SH-SY5Y (cell line): ENCODE measurements at regions not wholly inside any gene's neighbourhood (a gene's known extent, or its start where the extent isn't known, plus 50 kb on each side); places are given as distances from the start of the nearest gene placed in this dataset.

Source experiments
- GATA2 ChIP-seq: IDR thresholded peaks from 2 replicates; pipeline ENCODE4 v1.6.1; 2011; ENCODE audit warnings: mild to moderate bottlenecking, low read depth, low read length
- GATA3 ChIP-seq: IDR thresholded peaks from 2 replicates; pipeline ENCODE4 v1.6.1; 2011; ENCODE audit warnings: low read depth, mild to moderate bottlenecking, low read length, moderate library complexity

- no peak for TF ChIP-seq GATA3
- no peak for TF ChIP-seq GATA2
Observed at GRCh38 chr10:109740436-109740835, 182.9 kb downstream of the XPNPEP1 start.

DNA sequence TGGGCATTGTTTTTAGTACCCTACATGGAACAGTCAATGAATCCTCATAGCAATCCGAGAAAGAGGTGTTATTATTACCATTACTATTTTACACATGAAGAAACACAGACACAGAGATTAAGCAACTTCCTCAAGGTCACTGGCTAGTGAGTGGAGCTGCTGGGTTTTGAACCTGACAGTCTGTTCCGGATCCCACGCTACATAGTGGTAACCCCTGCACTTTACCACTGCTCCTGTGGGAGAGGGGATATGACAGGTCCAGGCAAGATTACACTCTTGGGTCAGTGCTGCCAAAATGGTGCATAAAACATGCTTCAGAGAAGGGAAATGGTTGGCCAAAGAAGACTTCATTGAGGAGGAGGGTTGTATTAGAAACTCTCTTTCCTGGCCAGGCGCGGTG is 185.7 kb downstream of the XPNPEP1 start:
- no peak for TF ChIP-seq GATA2
- no peak for TF ChIP-seq GATA3

- no peak for TF ChIP-seq GATA2
- TF ChIP-seq GATA3: no peak
Observed at GRCh38 chr10:109737009-109737408, 186.3 kb downstream of the XPNPEP1 start.

- TF ChIP-seq GATA2: no peak
- no peak for TF ChIP-seq GATA3
Observed at GRCh38 chr10:109735776-109736175, 187.5 kb downstream of the XPNPEP1 start.

GRCh38 chr10:109732254-109732965 is 190.9 kb downstream of the XPNPEP1 start:
- TF ChIP-seq GATA3 (no peak), GATA2 (no peak)

GRCh38 chr10:109727436-109727835 is 195.9 kb downstream of the XPNPEP1 start:
- TF ChIP-seq GATA3 (no peak), GATA2 (no peak)

GRCh38 chr10:109726473-109726872 is 196.8 kb downstream of the XPNPEP1 start:
- no peak for TF ChIP-seq GATA3
- no peak for TF ChIP-seq GATA2

- TF ChIP-seq GATA2 (no peak), GATA3 (no peak)
Observed at GRCh38 chr10:109723305-109723704, 200.0 kb downstream of the XPNPEP1 start.

DNA sequence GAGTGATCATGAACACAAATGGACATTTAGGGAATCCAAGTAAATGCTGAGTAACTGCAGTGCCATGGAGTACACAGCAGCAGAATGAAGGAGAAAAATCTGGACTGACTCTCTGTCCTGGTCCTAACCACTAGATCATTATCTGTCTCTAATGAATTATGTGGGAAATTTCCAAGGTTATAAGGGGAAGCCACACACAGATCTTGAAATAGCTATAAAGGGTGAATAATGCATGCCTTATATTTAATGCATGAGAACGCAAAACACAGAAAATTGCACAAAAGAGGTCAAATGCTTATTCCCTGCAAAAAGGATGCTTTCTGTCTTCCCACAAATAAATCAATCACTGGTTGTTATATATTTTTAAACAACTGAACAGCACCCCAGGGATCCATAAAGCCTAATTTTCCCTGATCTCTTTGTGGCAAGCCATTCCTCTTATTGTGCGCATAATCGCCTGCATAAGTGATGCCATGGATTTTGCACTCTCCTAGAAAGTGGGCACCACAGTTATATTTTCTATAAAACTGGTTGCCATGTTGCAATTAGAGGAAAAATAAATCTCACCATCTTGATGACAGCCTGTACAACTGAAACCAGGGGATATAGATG is 201.8 kb downstream of the XPNPEP1 start:
- TF ChIP-seq GATA3: peak; percentile 50
- peak; percentile 31; the same call in 1 of the 2 replicates for TF ChIP-seq GATA2

GRCh38 chr10:109706026-109706560 is 217.2 kb downstream of the XPNPEP1 start:
- TF ChIP-seq GATA3 (no peak), GATA2 (no peak)

DNA sequence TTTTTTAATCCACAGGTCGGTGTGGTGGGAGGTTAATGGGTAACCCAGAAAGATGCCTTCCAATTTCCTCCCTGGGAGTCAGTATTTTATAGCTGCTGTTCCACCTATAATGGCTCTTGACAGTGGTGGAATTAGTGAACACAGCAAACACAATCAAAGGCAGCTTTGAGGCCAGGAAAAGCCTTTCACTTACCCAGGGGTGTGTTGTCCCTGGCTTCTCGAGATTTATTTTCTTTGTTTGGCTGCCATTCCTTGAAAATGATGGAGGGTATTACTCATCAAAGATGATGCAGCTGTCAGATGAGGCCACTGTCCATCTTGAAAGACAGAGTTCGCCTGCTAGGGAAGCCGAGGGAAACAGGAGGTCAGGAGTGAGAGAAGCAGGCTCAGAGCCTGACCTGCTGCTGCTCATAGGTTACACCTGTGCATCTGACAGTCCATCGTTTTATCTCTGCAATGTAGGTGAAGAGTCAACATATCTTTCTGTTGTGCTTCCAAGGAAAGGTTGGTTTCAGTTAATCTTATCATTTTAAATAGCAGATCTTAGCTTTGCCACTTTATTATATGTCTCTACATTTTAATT is 221.6 kb downstream of the XPNPEP1 start:
- TF ChIP-seq GATA3: no peak
- TF ChIP-seq GATA2: no peak

DNA sequence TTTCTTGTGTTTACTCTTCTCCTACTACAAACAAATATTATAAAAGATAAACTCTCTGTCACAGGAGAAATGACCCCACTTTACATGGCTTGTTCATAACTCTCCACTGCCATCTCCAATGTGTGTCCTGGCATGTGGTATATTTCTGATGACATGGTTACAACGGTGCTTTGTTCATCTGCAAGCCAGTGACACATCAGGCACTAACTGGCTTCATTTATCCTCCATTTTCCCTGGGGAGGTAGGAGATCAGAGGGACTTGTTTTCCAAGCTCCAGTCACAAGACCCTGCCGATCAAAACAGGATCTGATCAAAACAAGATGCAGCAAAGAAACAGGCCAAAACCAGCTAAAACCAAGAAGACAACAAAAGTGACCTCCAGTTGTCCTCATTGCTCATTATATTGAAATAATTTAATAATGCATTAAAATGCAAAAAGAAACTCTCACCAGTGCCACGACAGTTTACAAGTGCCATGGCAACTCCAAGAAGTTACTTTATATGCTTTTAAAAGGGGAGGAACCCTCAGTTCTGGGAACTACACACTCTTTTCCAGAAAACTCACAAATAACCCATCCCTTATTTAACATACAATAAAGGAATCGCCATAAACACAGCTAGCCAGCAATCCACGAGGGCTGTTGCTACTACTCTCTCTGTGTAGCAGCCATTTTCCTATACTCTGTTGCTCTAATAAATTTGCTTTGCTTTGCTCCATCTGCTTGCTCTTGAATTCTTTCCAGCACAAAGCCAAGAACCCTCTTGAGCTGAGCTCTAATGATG is 224.2 kb downstream of the XPNPEP1 start:
- no peak for TF ChIP-seq GATA3
- no peak for TF ChIP-seq GATA2

DNA sequence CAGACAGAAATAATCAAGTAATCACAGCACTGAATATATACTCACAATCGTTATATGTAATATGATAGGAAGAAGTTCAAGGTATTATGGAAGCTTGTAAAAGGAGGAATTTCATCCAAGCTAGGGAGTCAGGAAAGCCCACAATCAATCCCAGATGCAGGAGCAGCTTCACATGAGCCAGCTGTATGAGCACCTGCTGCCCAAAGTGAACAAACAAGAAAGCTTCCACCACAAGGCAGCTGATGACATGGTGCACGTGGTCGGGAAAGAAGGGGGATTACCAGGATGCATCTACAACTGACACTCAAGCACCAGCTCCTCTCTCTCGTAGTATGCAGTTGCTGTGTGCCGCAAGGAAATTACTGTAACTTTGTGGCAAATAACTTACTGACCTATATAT is 225.2 kb downstream of the XPNPEP1 start:
- TF ChIP-seq GATA3 (no peak), GATA2 (no peak)

DNA sequence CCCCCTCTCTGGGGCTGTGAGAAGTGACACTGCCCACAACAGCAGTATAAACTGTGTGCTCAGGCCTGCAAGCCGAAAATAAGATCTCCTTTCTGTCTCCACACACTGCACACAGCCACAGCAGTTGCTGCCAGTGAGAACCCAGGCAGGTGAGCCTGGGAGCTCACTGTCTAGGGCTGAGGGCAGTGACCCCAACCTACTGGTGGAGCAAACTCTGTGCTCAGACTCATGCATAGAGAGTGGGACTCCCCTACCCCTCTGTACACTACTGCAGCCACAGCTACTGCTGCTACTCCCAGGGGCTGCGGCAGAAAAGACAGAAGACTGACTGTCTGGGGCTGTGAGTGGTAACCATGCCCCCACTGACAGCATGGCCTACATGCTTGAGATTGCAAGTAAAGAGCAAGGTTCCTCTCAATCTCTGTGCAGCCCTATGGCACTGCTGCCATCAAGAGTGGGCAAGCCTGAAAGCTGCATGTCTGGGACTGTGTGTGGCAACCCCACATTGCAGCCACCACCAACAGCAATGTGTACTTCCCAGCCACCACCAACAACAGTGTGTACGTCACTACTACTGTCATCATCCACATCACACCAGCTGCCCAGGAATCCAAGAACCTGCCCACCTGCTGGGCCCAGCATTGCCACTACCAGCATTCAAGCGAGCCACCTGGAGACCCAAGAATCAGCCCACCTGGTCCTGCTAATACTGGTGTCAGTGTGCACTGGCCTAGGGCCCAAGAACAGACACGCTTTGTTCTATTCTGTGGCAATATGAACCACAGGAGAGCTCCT is 226.1 kb downstream of the XPNPEP1 start:
- no peak for TF ChIP-seq GATA2
- TF ChIP-seq GATA3: no peak
